HFF-Myc (cell line): ENCODE measurements at regions not wholly inside any gene's neighbourhood (a gene's known extent, or its start where the extent isn't known, plus 50 kb on each side); places are given as distances from the start of the nearest gene placed in this dataset.

ENCODE experiments used
- DNase-seq: peaks from one replicate; pipeline ENCODE4 v3.0.0-alpha.2; 2011; ENCODE audit warnings: low read depth; ENCODE audit errors: extremely low read depth
- H3K4me3 ChIP-seq: replicated peaks from 2 replicates; pipeline ENCODE4 v1.5.1; 2011; ENCODE audit warnings: low read depth, mild to moderate bottlenecking, control low read depth, low read length
- TF ChIP-seq, protein P1 (sequence below): IDR thresholded peaks from 2 replicates; pipeline ENCODE4 v1.5.1; 2012; ENCODE audit warnings: mild to moderate bottlenecking, low read depth, low read length, control low read depth; ENCODE audit errors: missing control alignments

DNA sequence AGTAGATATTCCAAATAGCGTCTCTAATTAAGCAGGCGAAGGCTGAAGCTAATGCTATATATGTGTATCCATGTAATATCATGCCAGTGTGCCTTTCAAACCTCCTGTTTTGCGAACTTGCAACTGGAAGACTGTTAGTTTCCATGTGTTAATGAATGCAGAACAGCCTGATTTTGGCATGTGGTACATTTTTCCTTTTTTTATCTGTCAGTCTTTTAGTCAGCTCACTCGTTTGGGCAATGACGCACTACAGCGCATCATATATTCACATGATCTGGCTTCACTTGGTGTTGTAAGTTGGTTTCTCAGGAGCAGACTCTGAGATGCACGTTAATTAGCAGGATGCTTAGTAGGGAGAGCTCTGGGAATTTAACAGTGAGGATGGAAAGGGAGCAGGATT lies 210.4 kb upstream of the CA10 start:
- TF ChIP-seq, protein P1, sequence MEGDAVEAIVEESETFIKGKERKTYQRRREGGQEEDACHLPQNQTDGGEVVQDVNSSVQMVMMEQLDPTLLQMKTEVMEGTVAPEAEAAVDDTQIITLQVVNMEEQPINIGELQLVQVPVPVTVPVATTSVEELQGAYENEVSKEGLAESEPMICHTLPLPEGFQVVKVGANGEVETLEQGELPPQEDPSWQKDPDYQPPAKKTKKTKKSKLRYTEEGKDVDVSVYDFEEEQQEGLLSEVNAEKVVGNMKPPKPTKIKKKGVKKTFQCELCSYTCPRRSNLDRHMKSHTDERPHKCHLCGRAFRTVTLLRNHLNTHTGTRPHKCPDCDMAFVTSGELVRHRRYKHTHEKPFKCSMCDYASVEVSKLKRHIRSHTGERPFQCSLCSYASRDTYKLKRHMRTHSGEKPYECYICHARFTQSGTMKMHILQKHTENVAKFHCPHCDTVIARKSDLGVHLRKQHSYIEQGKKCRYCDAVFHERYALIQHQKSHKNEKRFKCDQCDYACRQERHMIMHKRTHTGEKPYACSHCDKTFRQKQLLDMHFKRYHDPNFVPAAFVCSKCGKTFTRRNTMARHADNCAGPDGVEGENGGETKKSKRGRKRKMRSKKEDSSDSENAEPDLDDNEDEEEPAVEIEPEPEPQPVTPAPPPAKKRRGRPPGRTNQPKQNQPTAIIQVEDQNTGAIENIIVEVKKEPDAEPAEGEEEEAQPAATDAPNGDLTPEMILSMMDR: no peak
- no peak overlapping the region for H3K4me3 ChIP-seq
- DNase-seq: no peak

DNA sequence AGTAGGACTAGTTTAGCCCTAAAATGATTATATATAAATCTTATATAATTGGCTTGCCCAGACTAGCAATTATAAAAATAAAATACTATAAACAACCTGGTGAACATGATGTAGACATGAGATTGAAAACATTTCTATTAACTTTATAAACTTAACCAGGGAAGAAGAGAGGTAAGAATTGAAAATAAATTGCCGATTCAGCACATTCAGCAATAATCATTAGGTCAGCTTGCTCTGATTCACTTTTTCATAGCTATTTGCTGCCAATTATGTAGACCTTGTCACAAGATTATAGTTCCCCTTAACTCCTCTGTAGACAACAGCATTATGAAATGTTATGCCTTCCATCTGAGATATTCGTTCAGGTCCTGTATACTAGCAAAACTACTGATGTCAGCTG lies 199.3 kb upstream of the CA10 start:
- no peak for DNase-seq
- TF ChIP-seq, protein P1: no peak

DNA sequence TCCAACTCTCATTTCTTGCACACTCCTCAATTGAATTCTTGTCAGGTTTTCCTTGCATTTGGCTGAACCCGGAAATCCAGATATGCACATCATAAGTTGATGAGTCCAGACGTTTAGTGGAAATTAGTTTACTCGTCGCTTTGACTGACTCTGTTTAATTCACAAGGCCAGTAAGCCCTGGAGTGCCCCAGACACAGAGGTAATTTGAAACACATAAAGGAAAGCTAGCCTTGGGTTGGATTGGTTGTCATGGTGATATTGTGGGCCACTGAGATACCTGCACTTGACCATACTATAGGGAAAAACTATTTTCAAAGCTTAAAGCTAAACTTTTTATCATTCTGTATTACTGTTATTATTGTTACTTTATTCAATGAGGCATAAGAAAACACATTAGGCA lies 178.3 kb upstream of the CA10 start:
- no peak overlapping the region for H3K4me3 ChIP-seq
- TF ChIP-seq, protein P1: no peak
- no peak for DNase-seq

More for the DNA sequence above, 199.3 kb upstream of the CA10 start:
- H3K4me3 ChIP-seq: no peak overlapping the region

DNA sequence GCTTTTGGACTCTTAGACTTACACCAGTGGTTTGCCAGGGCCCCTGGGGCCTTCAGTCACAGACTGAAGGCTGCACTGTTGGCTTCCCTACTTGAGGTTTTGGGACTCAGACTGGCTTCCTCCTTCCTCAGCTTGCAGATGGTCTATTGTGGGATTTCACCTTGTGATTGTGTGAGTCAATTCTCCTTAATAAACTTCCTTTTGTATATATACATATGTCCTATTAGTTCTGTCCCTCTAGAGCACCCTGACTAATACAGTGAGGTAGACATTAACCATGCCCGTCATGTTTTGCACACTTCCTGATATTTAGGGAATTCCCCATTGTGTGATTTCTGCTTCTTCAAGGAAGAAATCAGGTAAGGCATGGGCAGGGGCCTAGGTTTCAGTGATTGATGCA lies 147.8 kb upstream of the CA10 start:
- no peak for DNase-seq
- no peak overlapping the region for H3K4me3 ChIP-seq
- TF ChIP-seq, protein P1: no peak

DNA sequence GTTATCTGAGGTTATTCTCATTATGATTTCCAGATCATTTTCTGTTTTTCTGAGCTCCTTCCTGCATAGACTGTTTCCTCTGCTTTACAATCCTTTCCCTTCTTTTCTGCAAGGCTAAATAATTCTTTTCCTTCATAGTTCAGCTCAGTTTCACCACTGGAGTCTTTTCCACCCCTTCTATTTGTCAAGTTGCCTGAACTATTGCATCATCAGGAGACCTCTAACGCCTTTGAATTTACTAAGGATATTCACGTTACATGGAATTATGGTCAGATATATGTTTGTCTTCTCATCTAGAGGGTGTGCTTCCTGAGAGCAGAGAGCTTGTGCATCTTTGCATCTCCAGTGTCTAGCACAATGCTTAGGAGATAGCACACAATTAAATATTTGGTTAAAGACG lies 140.4 kb upstream of the CA10 start:
- DNase-seq: no peak
- TF ChIP-seq, protein P1: no peak
- no peak overlapping the region for H3K4me3 ChIP-seq

DNA sequence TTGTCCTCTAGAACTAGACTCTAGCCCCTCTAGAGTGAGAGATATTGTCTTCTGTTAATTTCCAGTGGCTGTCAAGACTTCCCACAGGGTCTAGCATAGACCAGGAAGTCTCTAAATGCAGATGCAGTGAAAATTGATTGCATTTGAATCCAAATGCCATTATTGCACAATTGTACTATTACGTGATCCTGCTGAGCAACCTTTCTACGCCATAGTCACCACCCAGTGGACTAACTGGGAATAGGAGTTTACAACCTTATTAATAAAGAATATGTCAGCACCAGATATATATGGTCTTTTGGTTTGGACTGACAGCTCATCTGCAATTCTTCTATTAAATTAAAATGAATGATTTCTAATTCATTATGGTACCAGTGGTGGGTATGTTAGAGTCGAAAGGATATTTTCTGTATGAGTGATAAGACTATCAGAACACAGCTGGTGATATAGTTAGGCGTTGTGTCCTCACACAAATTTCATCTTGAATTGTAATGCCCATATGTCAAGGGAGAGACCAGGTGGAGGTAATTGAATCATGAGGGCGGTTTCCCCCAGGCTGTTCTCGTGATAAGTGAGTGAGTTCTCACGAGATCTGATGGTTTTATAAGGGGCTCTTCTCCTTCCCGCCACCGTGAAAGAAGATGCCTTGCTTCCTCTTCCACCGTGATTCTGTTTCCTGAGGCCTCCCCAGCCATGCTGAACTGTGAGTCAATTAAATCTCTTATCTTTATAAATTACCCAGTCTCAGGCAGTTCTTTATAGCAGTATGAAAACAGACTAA lies 138.9 kb upstream of the CA10 start:
- H3K4me3 ChIP-seq: no peak overlapping the region
- DNase-seq: no peak
- TF ChIP-seq, protein P1: no peak

DNA sequence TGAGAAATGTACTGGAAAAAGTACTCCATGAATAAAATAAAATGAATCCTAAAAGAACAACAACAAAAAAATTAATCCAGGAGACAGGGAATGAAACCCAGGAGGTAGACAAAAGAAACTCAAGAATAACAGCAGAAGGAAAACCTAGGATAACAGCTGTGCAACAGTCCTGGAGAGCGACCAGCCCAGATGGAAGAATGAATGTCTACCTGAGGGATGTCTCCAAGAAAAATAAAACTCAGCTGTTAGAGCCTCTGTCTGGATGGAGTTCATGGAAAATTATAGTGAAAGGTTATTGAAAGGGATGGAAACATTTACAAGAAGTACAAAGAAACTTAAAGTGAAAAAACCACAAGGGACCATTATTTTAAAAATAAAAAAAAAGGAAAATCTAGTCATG lies 135.8 kb upstream of the CA10 start:
- no peak for DNase-seq
- H3K4me3 ChIP-seq: no peak overlapping the region
- TF ChIP-seq, protein P1: no peak
